Right hindlimb (tissue), 1 donor: ENCODE measurements at regions not wholly inside any gene's neighbourhood (a gene's known extent, or its start where the extent isn't known, plus 50 kb on each side); places are given as distances from the start of the nearest gene placed in this dataset.
"Not testable (repeated sequence)": the region's sequence is repeated elsewhere in the genome, so short reads cannot be mapped to it uniquely, and the experiment has no call there.

Source experiments
- DNase-seq: peaks from one replicate; pipeline ENCODE4 v3.0.0-alpha.2; 2018

DNA sequence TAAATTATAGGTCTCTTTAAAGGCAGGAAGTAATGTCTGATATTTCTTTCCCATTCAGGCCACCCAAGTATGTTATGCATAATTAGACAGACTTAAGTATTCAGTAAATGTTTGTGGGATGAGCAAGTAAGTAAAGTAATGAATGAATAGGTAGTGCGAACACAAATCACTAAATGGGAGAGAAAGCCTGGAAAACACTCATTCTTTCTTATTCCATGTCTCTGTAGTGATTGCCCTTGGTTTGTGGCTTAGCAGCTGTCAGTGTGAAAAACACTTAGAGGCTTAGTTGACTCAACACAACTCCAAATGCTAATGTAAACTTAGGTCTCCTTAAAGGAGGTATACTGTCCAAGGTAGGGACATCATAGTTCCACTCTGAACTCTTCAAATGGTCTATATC lies 182.5 kb downstream of the ZC3H11B start:
- DNase-seq: no peak

DNA sequence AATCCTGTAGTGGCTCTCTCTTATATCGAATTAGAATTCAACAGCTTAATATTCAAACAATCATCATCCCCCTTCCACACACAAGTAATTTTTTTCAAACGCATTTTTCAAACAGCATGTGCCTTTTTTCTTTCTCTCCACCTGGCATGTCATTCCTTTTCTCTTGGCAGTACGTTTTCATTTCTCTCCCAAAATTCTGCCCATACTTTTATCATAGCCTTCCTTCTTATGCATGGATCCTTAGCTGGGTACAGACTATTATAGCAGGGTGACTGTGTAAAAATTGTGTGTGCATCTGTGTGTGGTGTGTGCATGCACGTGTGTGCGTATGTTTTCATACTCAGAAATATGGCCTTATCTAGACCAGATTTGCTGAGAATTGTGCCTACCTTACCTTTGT lies 184.3 kb downstream of the ZC3H11B start:
- no peak for DNase-seq

- no peak for DNase-seq
Observed at GRCh38 chr1:219427989-219428388, 184.9 kb downstream of the ZC3H11B start.

GRCh38 chr1:219427403-219427802 lies 185.5 kb downstream of the ZC3H11B start:
- DNase-seq: no peak

DNA sequence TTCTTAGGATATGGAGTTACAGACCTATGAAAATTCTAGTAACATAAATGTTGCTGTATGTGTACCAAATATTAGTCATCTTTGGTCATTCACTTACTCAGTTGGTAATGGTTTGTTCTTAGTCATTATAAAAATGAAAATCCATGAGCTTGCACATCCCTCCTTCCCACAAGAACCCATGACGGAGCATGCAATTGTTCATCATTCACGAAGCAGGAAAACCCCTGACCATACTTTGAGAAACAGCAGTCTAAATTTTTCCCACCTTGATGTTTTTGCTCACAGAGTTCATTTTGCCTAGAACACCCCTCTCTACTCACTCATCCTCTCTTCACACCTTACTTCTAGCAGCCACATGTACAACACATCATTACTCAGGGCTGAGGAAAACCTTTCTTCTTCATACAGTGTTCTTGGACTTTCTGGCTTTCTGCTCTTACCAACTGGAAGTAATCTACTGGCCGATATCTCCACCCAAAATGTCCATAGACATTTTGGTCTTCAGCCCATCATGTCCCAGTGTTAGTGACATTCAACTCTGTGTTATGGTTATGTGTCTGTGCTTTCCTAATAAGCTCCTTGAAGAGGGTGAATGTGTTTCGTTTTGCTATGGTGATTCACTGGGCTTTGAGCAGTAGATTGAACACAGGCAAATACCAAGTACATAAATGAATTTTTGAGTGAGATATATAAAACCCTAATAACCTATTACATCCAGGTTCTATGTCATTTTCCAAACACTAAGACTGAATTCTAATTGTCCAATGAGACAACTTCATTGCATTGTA lies 189.9 kb downstream of the ZC3H11B start:
- no peak for DNase-seq

DNA sequence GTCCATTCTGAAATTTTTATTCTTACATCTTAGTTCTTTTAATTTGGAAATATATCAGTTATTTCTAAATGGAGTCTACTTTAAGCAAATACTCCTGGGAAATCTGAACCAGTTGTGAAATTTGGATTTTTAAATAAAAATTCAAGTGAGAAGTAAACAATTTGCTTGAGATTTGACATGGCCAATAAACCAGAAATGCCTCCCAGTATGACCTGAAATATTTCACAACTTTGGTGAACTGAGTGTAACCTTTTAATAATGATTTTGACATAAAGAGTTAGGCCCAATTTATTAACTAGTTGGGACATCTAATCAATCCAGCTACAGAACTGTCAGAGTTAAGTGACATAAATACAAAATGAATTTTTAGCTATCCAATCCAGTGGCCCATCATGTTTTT lies 192.0 kb downstream of the ZC3H11B start:
- DNase-seq: no peak

- no peak for DNase-seq
Observed at GRCh38 chr1:219419860-219420259, 193.0 kb downstream of the ZC3H11B start.

- DNase-seq: peak; percentile 51
Observed at GRCh38 chr1:219419065-219419464, 193.8 kb downstream of the ZC3H11B start.

- no peak for DNase-seq
Observed at GRCh38 chr1:219417610-219418009, 195.3 kb downstream of the ZC3H11B start.

GRCh38 chr1:219416598-219417238 lies 196.2 kb downstream of the ZC3H11B start:
- DNase-seq: no peak

DNA sequence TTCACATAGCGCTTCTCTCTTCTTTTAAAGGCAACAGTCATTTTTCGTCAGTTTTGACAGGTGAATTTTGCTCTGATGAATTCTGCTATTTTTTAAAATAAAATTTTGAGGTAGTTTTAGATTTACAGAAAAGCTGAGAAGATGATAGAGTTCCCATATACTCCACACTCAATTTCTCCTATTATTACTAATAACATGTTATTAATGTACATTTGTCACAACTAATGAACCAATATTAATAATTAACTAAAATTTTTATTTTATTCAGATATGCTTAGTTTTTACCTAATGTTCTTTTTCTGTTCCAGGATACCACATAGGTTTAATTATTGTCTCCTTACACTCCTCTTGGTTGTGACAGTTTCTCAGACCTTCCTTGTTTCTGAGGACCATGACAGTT lies 197.0 kb downstream of the ZC3H11B start:
- DNase-seq: no peak

DNA sequence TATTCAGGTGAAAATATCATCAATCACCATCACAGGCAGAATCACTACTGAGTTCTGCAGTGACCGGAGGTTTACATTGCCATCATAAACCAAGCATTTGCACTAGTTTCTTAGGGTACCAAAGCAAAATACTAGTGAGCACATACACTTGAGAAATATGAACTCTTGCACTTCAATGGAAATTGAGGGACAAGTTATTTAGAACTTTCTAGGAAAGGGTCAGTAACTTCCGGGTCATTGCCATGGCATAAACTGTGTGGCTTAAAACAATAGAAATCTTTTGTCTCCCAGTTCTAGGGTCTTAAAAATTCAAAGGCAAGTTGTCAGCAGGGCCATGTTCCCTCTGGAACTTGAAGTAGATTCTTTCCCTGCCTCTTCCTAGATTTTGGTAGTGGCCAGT lies 197.5 kb downstream of the ZC3H11B start:
- DNase-seq: no peak

GRCh38 chr1:219414250-219414649 lies 198.7 kb downstream of the ZC3H11B start:
- DNase-seq: no peak

GRCh38 chr1:219413536-219413935 lies 199.4 kb downstream of the ZC3H11B start:
- no peak for DNase-seq

- DNase-seq: no peak
Observed at GRCh38 chr1:219412772-219413171, 200.1 kb downstream of the ZC3H11B start.

- DNase-seq: not testable (repeated sequence)
Observed at GRCh38 chr1:219410721-219411120, 202.2 kb downstream of the ZC3H11B start.

DNA sequence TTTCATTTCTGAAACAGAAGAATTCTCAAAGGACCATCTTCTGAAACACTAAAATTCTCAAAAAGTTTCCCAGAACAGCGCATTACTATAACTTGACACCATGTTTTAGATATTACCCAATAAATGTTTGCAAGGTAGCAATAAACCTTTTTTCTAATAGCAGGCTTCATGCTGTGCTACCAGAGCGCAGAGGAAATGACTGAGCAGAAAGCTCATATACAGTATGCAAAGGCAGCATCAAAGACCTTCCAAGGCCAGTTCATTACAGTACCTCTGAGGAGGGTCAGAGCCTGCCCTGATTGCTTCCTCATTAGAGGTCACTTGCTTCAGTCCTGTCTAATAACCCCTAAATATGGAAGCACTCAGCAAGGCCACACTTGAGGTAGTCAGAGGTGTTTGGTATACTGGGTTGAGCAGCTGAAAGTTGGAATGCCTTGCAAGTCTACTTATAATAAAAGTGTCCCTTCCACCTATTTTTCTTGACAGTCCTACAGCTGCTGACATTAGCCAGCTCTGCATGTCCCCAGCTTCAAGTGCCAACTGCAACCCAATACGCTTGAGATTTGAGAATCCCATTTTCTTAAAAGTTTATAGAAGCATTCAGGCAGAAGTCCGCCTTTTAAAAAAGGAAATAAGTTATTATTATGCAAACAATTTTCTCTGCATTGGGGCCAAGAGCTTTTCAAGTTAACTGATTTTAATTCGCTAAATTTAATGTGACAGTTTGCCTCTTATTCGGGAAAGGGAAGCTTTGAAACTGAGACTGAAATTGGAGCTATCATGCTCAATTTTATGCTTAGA lies 207.2 kb downstream of the ZC3H11B start:
- DNase-seq: no peak

GRCh38 chr1:219404629-219405028 lies 208.3 kb downstream of the ZC3H11B start:
- no peak for DNase-seq

DNA sequence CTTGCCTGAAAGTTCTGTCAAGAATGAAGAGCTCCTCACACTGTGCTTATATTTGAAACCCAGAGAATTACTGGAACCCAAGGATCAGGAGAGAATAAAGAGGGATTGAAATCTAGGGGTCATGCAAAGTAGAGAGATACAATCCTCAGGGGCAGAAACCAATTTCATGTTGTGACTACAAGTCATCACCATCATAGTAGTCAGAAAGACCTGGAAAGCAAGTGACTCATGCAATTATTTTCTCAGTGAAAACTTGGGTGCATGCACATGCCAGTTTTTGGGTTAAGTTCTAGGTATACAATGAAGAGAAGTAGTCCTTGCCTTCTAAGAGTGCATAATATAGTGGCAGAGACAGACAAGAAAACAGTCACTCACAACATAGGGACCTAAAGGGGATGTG lies 210.0 kb downstream of the ZC3H11B start:
- no peak for DNase-seq

DNA sequence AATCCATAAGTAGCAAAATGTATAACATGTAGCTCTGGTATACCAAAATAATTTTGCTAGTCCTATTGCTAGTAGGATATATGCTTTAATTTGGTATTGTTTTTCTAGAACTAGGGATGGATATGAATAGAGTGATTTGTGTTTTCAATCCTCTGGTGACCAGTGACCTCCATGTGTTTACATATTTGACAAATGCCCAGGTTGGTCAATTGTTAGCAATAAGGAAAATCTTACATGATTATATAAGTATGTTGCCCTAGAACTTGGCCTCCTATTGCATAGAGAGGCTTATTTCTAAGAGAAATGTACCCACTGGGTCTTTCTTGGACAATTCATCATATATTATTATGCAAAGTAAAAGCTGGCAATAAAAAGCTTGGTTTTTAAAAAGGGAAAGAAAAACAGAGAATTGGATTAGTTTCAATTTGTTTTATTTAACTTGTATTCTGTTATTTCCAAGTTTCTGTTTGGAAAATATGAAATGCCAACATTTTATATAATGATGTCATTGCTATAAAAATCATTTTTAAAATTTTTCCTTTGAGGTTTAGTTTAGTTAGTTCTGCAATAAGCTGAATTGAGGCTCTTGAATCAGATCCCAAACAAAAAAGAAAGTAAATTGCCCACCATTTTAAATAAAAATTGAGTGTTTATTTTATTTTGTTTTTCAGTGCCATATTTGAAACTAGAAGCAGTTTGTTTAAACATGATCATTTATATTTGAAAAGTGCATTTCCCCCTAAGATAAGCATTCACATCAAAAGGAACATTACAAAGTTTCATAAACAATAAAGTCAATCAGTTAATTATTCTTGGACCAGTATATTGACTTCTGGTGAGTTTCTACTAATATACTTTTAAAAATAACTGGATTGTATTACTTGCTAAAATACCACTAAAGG lies 210.9 kb downstream of the ZC3H11B start:
- DNase-seq: no peak

- DNase-seq: no peak
Observed at GRCh38 chr1:219399446-219399845, 213.5 kb downstream of the ZC3H11B start.

GRCh38 chr1:219398815-219399396 lies 214.0 kb downstream of the ZC3H11B start:
- DNase-seq: no peak
